ENCODE measurements at regions not wholly inside any gene's neighbourhood (a gene's known extent, or its start where the extent isn't known, plus 50 kb on each side); places are given as distances from the start of the nearest gene placed in this dataset.

- no peak for TF ChIP-seq CTCF (IDR thresholded peaks at IDR 0.05)
- no peak for TF ChIP-seq POLR2A (IDR thresholded peaks at IDR 0.05)
These were observed 127.9 kb downstream of the HDGFL1 start for GRCh38 chr6:22697306-22697705.
